HG02840 (cell line): ENCODE measurements at regions not wholly inside any gene's neighbourhood (a gene's known extent, or its start where the extent isn't known, plus 50 kb on each side); places are given as distances from the start of the nearest gene placed in this dataset.

Experiments used
- ATAC-seq: cut with Tn5 transposase; IDR thresholded peaks from one replicate; pipeline ENCODE4 v1.9.1; 2021; ENCODE audit warnings: mild to moderate bottlenecking, moderate library complexity, moderate number of reproducible peaks; ENCODE audit not compliant: unreplicated experiment, low FRiP score

DNA sequence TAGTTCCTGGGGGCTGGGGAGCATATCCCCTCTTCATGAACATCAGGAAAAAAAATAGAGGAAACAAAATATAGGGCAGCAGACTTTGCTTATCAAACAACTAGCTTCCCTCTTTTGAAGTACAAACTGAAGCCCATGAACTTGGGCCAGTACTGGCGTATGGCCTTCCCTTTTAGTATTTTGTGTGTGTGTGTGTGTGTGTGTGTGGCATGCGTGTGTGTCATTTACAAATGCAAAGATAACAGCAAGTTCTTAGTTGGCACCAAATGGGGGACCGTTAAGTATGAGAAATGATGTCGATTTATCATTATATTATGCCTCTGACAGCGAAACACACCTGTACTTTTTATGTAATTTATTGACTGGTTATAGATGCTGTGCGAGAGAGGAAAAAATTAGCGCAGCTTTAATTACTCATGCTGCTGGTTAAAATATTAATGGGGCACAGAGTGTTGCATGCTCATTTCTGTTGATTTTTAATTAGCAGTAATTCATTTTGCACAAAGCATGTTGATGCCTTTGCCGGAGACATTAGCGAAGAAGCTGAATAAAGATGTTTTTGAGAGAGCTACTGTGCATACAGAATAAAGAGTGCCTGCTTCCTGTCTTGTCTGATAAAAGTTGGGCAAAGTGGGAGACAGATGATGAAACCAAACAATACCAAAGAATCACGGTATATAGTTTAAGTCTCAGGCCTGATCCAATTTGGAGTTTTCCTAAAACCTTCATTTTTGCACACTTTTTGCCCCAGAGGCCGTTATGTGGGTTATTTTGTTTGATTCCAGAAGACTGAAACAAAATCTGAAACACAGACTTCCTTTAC lies 297.1 kb downstream of the SATB1 start:
- ATAC-seq = no peak

DNA sequence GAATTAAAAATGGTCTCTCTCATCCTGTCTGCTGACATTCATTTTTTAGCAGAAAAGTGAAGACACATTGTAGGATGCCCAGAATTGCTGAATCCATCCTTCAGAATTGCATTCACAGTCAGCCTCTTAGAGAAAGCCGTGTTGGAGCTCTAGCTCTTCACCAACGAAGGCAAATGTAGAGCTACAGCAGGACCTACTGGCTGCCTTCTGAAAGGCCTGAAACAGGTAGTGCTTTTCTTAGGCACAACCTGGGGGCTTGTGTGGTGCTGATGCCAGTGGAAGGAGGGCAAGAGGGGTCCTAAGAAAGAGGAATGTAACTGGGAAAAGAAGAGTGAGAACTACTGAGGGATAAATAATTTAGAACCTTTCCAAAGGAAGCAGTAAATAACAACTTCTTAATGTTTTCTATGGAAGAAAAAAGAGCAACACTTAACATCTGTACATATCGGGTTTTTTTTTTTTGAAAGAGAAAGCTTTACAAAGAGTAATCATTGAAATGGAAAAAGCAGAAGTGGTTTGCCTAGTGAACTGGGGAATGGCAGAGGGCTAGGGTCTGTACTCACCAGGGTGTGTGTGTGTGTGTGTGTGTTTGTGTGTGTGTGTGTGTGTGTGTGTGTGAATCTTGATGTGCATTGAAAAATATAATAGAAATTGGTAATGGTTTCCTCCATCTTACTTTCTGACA lies 297.8 kb downstream of the SATB1 start:
- peak; percentile 94 for ATAC-seq

DNA sequence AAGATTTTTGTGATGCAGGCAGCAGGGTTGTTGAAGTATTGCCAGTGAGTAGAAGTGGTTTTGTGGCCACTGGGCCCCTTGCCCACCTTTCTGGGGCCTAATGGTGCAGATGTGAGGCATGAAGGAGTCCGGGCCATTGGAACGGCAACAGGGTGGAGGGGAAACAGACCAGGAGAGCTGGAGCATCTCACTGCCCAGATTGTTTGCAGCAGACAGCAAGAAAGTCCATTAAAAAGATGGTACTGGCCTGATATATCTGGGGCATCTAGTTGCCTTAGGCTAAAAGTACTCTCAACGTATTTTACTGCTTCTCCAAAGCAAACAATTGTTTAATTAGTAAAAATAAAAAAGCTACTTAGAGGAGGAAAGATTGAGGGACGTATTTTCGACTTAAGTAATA lies 298.4 kb downstream of the SATB1 start:
- ATAC-seq = no peak

DNA sequence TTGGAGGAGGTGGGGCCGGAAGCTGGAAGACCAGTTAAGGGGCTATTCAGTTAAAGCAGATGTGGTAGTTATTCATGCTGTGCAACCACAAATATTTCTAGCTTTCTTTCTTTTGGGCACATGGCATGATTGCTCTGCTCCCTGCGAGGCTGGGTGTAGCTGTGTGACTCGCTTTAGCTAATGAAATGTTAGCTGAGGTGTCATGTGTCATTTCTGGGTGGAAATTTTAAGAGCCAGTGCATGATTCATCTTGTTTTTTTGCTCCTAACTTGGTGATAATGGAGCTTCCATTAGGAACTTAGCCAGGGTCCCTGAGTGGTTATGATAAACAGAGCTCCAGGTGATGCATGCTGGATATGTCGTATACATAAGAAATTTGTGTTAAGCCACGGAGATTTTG lies 300.6 kb downstream of the SATB1 start:
- no peak for ATAC-seq

DNA sequence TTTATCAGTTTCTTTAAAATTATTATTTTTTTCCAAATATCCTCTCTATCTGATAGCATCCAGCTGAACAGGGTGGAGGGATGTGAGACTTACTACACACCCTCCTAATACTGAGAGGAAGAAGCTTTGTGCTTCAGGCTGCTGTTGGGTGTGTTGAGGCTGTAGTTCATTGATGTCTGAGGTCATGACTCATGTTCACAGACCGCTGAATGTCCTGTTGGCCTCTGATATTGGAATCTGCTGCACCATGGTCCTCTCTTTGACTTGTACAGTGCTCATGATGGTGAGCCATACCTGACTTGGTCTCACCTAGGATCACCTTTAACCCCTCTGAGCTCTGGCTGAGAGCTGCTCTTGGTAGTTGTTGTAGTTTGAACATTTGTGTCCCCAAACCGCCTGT lies 302.9 kb downstream of the SATB1 start:
- no peak for ATAC-seq

DNA sequence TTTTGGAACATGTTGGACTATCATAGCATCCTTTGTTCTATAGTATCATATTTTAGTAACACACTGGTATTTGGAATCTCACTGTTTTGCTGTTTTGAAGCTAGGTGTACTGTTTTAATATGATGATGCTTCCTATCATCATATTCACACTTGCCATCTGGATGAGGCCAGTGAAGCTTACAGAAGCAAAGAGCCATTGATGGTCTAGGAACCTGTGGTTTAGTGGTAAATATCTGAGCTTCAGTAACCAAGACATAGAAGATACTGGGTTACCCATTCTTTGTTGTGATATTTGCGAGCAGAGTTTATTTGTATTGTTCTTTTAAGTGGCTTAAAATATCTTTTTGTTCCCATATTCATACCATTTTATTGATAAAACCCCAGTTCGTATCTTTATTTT lies 304.1 kb downstream of the SATB1 start:
- no peak for ATAC-seq

DNA sequence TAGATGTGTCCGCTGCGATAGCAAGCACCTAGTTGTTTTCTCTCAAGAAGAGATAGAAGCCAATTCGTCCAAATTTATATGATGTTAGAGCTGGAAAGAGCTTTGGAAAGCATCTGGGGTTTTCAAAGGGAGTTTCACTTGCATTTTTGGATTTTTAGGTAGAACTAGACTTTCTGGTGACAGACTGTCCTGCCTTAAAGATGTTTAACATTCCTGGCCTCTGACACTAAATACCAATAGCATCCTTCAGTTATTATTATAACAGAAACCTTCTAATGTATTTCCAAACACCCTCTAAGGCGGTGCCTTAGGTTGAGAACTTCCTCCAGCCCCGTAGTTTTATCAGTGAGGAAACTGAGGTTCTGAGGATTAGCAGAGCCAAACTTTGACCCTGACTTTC lies 305.3 kb downstream of the SATB1 start:
- no peak for ATAC-seq

DNA sequence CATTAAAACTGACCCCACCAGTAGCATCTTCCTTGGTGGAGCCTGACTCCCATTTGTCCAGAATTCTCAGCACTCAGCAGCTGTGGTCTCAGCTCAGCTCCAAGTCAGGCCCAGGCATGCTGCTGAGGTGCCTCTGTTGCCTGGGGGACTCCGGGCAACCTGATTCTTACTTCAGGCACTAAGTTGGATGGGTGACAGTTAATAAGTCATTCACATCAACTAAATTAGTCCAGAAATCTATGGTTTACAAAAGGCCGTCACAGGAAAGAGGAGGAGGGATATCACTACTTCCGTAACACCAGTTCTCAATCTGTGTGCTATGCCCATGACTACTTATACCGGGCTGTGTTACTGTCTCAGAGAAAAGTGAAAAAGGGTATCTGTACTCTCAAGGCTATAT lies 310.2 kb downstream of the SATB1 start:
- no peak for ATAC-seq

DNA sequence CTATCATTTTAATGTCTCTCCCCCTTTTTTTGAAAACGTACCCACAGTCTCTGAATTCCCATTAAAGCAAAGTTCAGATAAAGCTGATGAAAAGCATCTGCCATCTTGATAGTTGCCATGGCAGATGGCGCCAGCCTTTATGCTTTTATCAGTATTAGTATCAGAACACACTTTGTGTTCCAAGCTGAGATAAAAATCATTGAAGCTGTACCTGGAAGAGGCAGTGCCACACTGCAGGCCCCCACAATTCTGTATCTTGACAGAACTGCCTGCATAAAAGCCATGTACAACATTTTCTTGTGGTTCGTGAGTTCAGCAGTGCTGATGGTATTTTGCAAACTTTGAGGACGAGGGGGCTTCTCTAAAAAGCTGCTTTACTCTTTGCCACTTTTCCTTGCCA lies 311.7 kb downstream of the SATB1 start:
- ATAC-seq = no peak

DNA sequence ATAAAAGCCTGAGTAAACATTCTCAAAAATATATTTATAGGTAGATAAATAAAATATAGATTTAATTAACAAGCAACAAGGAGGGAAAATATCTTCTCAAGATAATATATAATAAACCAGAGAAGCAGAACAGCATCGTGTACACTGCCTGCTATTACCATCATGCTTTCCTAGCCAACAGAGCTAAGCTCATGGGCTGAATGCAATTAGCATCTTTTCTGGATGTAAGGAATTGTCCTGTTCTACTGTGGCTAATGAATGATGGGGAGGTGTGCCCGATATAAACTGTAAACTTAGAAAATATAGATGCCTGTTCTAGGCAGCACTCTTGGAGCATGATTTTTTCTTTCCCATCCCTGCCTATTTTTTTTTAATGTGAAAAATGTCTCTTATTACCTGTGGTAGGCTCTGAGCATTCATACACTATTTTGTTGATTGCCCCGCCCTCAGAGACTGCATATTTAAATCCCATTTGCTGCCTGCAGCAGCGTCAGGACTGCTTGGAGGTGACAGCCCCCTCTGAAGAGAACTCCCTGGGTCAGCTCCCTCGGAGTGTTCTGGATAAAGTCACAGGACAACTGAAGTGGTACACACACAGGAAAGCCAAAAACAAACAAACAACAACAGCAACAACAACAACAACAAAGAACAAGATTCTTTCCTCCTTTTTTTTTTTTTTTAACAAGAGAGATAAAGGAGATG lies 312.3 kb downstream of the SATB1 start:
- no peak for ATAC-seq

DNA sequence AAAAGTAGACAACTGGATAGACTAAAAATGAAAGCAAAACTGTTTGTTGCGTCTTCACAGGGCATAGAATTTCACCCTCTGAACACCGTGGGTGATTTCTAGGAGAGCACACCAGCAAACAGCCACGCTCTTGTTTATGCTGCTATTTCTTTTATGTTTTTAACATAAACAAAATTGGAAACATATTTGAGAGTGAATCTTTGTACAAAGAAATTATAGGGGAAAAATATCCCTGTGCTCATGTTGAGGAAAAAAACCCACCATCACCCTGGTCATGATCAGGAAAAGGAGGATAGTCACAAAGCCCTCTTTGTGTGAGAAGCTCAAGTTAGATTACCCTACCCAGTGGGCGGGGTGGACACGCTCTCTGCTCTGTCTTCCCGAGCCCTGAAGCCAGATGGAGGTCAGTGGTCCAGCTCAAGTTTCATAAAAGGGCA lies 313.3 kb downstream of the SATB1 start:
- peak; percentile 56 for ATAC-seq

DNA sequence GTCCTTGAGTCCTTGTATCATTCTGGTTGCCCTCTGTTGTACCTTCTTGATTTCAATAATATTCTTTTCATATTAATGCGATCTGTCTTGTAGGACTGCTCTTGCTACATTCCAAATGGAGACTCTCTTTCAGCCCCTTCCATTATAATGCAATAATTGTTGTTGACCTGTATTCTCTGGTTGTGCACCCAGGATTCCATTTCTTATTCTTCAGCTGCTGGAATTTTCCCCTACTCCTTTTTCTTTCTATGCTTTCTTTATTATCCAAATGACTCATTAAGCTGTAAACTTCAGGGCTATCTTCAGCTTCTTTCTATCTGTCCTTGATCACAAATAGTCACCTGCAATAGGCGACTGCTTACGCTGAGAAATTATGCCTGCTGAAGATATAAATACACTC lies 321.5 kb downstream of the SATB1 start:
- no peak for ATAC-seq

DNA sequence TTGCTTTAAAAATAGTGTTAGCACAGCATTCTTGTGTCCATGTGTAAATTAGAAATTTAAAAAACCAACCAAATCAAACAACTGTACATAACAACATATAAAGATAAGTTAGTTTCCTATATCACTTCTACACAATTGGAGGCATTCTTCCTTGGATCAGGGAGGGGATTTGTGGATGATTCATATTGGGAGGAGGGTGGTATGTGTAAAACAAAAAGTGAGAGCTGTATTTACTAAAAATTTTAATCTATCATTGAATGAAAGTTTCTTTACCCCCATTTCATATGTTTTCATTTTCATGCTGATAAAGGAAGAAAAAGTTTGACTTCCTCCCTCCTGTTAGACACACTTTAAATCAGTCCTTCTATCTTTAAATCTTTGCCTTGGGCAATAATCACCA lies 325.0 kb downstream of the SATB1 start:
- no peak for ATAC-seq

DNA sequence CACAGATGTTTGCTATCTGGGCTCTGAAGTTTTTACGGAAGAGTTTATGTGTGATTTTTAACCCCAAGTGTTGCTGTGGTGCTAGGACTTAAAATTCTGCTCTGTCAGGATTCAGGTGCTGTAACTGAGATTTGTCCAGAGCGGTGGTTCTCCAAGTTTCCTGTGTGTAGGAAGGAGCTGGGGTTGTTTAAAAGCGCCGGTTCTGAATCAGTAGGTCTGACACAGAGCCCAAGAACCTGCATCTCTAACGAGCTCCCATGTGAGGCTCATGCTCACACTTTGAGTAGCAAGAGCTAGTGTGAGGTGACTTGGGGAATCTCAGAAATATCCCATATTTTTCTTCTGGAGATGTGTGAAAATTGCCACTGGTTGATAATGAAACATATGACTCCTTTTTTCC lies 325.5 kb downstream of the SATB1 start:
- no peak for ATAC-seq

DNA sequence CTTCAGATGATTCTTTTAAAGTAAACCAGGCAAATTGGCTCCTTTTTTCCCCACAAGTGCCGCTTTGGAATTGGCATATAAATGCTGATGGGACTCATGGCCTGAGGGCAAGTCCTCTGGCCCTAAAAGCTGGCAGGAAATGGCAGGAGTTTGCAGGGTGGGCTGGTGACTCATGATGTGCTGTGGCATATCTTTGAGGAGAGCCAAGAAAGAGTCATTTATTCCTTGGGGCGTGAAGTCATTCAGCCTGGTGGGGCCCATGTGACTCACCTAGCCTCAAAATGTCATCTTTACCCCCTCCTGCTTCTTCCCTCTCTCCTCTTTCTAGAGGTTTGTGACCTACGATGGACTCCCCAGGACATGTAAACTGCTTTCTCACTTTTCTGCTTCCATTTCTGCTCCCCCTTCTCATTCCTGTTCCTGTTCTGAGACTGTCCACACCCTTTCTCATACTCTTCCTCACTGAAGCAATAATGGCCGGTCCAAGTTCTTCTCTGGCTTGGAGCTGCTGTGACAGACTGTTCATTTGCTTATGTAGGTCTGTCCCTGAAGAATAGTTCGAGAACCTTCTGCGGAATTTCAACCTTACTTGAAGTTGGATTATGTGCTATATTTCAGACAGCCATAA lies 326.1 kb downstream of the SATB1 start:
- no peak for ATAC-seq

DNA sequence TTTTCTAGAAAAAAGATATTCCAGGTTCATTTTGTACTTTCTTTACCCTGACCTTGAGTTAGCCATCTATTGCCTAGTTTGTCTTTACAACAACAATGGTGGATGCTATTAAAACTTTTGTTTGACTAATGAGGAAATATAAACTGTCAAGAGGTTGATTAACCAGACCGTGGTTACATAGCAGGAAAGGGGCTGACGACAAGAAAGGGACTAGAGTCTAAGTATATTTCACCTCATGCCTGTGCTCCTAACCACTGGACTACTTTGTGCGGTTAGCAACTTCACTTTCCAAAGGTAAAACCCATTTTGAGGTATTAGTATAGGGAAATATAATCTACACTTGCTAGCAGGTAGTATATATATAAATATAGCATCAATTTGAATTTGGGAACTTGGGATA lies 327.1 kb downstream of the SATB1 start:
- ATAC-seq = no peak

DNA sequence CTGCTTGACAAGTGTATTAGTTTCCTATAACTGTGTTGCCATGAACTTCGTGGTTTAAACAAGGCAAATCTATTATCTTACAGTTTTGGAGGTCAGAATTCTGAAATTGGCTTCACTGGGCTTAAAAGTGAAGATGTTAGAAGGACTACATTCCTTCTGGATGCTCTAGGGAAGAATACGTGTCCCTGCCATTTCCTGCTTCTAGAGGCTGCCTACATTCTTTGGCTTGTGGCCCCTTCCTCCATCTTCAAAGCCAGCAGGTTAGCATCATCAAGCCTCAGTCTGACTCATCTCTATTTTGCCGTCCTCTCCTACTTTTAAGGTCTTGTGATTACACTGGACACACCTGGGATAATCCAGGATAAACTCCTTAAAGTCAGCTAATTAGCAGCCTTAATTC lies 327.7 kb downstream of the SATB1 start:
- no peak for ATAC-seq

DNA sequence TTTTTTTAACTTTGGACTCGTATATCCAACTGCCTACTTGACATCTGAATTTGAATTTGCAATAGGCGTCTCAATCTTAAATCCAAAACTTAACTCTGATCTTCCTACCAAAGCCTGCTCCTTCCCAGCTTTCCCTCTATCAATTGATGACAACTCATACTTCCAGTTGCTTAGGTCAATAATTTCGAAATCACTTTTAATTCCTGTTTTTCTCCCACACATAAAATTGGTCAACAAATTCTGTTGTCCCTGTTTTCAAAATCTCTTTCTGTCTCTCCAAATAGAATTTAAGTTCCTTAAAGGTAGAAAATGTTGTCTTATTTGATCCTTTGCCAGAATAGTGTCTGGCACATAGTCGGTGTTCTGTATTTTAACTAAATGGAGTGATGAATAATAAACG lies 332.4 kb downstream of the SATB1 start:
- ATAC-seq = no peak

DNA sequence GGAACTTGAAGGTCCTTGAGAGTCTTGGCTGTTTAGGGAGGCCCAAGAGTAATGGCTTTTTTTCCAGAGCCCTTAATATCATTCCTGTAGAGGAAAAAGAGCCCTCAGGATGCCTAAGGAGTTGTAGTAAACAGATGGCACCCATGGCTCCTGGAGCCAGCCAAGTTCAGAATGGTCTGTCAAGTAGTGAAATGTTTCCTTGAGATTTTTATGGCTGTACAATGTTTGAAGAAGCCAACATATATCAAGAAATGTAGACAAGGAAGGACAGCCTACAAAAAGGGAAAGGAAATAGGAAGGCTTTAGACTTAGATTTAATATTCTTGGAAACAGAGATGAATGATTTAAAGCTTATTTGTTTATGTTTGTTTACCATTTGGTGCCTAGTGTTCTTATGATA lies 334.8 kb downstream of the SATB1 start:
- no peak for ATAC-seq

DNA sequence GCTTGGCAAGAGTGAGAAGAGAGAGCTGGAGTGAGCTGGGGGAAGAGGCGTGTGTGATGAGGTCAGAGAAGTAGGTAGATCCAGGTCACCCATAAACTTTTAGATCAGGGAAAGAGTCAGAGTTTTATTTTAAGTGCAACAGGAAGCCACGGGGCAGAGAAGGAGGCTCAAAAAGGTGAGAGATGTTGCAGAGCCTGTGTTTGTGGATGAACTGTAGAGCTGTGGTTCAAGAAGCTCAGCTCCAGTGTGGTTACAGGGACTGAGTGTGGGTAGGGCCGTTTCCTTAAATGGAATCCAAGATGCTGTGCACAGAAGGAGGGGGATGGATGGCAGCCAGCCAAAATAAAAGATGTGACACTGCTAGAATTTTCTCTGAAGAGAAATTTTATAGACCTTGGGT lies 337.2 kb downstream of the SATB1 start:
- ATAC-seq = no peak

DNA sequence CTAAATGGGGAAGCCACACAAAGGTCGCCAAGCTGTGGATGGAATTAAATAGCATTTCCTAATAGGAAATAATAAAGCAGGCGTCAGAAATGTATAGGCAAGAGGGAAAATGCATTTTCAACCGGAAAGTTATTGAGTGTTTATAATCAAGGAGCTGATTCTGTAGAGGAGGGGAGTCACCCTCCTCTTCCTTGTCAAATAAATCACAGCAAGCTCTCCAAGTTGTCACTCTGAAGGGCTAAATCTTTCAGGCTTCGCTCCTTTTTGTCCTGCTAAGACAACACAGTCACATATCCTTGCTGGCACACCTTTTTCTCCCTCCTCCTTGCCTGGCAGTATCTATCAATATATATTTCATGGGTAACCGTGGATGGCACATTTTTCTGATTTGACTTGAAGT lies 338.4 kb downstream of the SATB1 start:
- no peak for ATAC-seq
